ENCODE measurements at regions not wholly inside any gene's neighbourhood (a gene's known extent, or its start where the extent isn't known, plus 50 kb on each side); places are given as distances from the start of the nearest gene placed in this dataset.

- H3K9ac ChIP-seq (ENCODE audit: low read length), result no peak overlapping the region
- H3K9me2 ChIP-seq (ENCODE audit: insufficient read depth, low read length), result no peaks in the 10 kb centered on the region
- TF ChIP-seq POLR2AphosphoS5 (IDR thresholded peaks at IDR 0.05), result no peak
- TF ChIP-seq RAD21 (conservative IDR thresholded peaks at IDR 0.05), result no peak
- no peak for TF ChIP-seq EZH2 (IDR thresholded peaks at IDR 0.05; ENCODE audit: borderline replicate concordance, insufficient read depth, low read length, poor library complexity, severe bottlenecking)
- no peak for TF ChIP-seq SMC3 (conservative IDR thresholded peaks at IDR 0.05; ENCODE audit: poor library complexity)
These were observed 249.3 kb upstream of the CIBAR2 start for GRCh38 chr16:85361441-85362118.

DNA sequence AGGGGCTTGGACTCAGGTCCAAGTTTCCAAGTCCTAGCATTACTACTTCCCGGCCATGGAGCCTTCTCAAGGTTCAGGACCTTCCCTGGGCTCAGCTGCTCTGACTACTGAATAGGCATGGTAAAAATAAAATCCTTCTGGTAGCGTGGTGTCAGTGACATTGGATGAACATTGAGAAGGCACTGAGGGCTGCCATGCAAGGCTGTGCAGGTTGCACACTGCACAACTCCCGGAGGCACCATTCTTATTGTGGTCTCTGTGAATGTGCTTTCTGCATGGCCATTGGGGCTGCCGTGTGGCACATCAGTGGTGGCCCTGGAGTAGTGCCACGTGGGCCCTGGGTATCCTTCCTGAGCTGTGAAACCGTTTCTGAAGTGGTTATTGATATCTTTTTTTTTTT lies 250.2 kb upstream of the CIBAR2 start:
- H3K4me2 ChIP-seq (ENCODE audit: low read length), result no peak overlapping the region
- H4K20me1 ChIP-seq (ENCODE audit: insufficient read depth), result no peaks in the 10 kb centered on the region
- no peaks in the 10 kb centered on the region for H3K27me3 ChIP-seq (ENCODE audit: insufficient read depth, low read depth, low read length)
- no peak overlapping the region for H3K9ac ChIP-seq (ENCODE audit: low read length)
- H3K36me3 ChIP-seq (ENCODE audit: insufficient read depth, low read length), result no peaks in the 10 kb centered on the region
- H3K79me2 ChIP-seq (replicated peaks; ENCODE audit: insufficient read depth, low read length), result no peaks in the 10 kb centered on the region
- TF ChIP-seq REST (IDR thresholded peaks at IDR 0.05; ENCODE audit: borderline replicate concordance) (no peak), TAF1 (IDR thresholded peaks at IDR 0.05; ENCODE audit: low read depth) (no peak), POLR2AphosphoS5 (IDR thresholded peaks at IDR 0.05) (no peak), RAD21 (conservative IDR thresholded peaks at IDR 0.05) (no peak), EZH2 (IDR thresholded peaks at IDR 0.05; ENCODE audit: borderline replicate concordance, insufficient read depth, low read length, poor library complexity, severe bottlenecking) (no peak), MXI1 (conservative IDR thresholded peaks at IDR 0.05; ENCODE audit: poor library complexity, severe bottlenecking) (no peak), EP300 (conservative IDR thresholded peaks at IDR 0.05; ENCODE audit: poor library complexity, severe bottlenecking) (no peak), SMC3 (conservative IDR thresholded peaks at IDR 0.05; ENCODE audit: poor library complexity) (no peak)
- TF ChIP-seq, protein P1, sequence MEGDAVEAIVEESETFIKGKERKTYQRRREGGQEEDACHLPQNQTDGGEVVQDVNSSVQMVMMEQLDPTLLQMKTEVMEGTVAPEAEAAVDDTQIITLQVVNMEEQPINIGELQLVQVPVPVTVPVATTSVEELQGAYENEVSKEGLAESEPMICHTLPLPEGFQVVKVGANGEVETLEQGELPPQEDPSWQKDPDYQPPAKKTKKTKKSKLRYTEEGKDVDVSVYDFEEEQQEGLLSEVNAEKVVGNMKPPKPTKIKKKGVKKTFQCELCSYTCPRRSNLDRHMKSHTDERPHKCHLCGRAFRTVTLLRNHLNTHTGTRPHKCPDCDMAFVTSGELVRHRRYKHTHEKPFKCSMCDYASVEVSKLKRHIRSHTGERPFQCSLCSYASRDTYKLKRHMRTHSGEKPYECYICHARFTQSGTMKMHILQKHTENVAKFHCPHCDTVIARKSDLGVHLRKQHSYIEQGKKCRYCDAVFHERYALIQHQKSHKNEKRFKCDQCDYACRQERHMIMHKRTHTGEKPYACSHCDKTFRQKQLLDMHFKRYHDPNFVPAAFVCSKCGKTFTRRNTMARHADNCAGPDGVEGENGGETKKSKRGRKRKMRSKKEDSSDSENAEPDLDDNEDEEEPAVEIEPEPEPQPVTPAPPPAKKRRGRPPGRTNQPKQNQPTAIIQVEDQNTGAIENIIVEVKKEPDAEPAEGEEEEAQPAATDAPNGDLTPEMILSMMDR (IDR thresholded peaks at IDR 0.05; ENCODE audit: poor library complexity, severe bottlenecking), result no peak
- H2AFZ ChIP-seq (ENCODE audit: low read depth, low read length), result no peak overlapping the region
- H3K4me3 ChIP-seq (ENCODE audit: low read length), result no peak overlapping the region
- H3K9me2 ChIP-seq (ENCODE audit: insufficient read depth, low read length), result no peaks in the 10 kb centered on the region
- H3K9me3 ChIP-seq (ENCODE audit: low read length), result no peaks in the 10 kb centered on the region
- H3F3A ChIP-seq (ENCODE audit: insufficient read depth, low read length, poor library complexity, severe bottlenecking), result no peaks in the 10 kb centered on the region
- H3K27ac ChIP-seq (ENCODE audit: low read length), result no peak overlapping the region

More at GRCh38 chr16:85361441-85362118, 249.3 kb upstream of the CIBAR2 start:
- Histone ChIP-seq H3K27ac (ENCODE audit: low read length) (no peak overlapping the region), H3K36me3 (ENCODE audit: insufficient read depth, low read length) (no peaks in the 10 kb centered on the region), H4K20me1 (ENCODE audit: insufficient read depth) (no peaks in the 10 kb centered on the region), H3K4me3 (ENCODE audit: low read length) (no peak overlapping the region), H3K79me2 (replicated peaks; ENCODE audit: insufficient read depth, low read length) (no peaks in the 10 kb centered on the region), H3F3A (ENCODE audit: insufficient read depth, low read length, poor library complexity, severe bottlenecking) (no peaks in the 10 kb centered on the region), H3K9me3 (ENCODE audit: low read length) (no peaks in the 10 kb centered on the region), H3K4me2 (ENCODE audit: low read length) (no peak overlapping the region), H3K27me3 (ENCODE audit: insufficient read depth, low read depth, low read length) (no peaks in the 10 kb centered on the region), H2AFZ (ENCODE audit: low read depth, low read length) (no peak overlapping the region)
